ENCODE measurements at regions not wholly inside any gene's neighbourhood (a gene's known extent, or its start where the extent isn't known, plus 50 kb on each side); places are given as distances from the start of the nearest gene placed in this dataset.

- TF ChIP-seq CTCF (IDR thresholded peaks at IDR 0.05), result no peak
- Histone ChIP-seq H3K4me3 (no peak overlapping the region), H3K9me3 (peaks cover 0 to 10% (median 0%) of the 10 kb centered on the region in 11 donors), H3K36me3 (no peaks in the 10 kb centered on the region), H3K4me1 (peaks cover 0 to 3% (median 0%) of the 10 kb centered on the region in 9 donors), H3K27ac (no peak overlapping the region), H3K27me3 (peaks cover 0 to 12% (median 0%) of the 10 kb centered on the region in 7 donors)
- WGBS, 2 donors, result 96 to 100% methylated on average over 1 of the region's 1 CpG
- DNase-seq (no peak), ATAC-seq (no peak)
- intact Hi-C loops (cut with DNase I), result loop anchor here in 1 of 10 donors (10.0 kb wide), 1 partner anchor 57 kb away; no protein-coding TSS in a partner anchor
These were observed 183.3 kb upstream of the PPP1R3A start for GRCh38 chr7:114102131-114102530.

- no peak for ATAC-seq
- Histone ChIP-seq H3K27ac (no peak overlapping the region), H3K9me3 (peaks cover 0 to 10% (median 0%) of the 10 kb centered on the region in 11 donors), H3K27me3 (peaks cover 0 to 16% (median 0%) of the 10 kb centered on the region in 7 donors), H3K36me3 (no peaks in the 10 kb centered on the region), H3K4me3 (no peak overlapping the region), H3K4me1 (peaks cover 0 to 3% (median 0%) of the 10 kb centered on the region in 9 donors)
- DNase-seq, result no peak
- TF ChIP-seq CTCF (IDR thresholded peaks at IDR 0.05), result no peak
- intact Hi-C loops (cut with DNase I), result loop anchor here in 1 of 10 donors (10.0 kb wide), 1 partner anchor 56 kb away; no protein-coding TSS in a partner anchor
These were observed 182.0 kb upstream of the PPP1R3A start for GRCh38 chr7:114100810-114101209.

GRCh38 chr7:114099337-114099736 is 180.5 kb upstream of the PPP1R3A start:
- Histone ChIP-seq H3K27me3 (peaks cover 0 to 8% (median 0%) of the 10 kb centered on the region in 7 donors), H3K4me3 (no peak overlapping the region), H3K27ac (no peak overlapping the region), H3K36me3 (no peaks in the 10 kb centered on the region), H3K9me3 (peaks cover 0 to 10% (median 0%) of the 10 kb centered on the region in 11 donors), H3K4me1 (peaks cover 0 to 3% (median 0%) of the 10 kb centered on the region in 9 donors)
- no peak for TF ChIP-seq CTCF (IDR thresholded peaks at IDR 0.05)
- intact Hi-C loops (cut with DNase I), result no loop called here
- no peak for ATAC-seq
- WGBS, 2 donors, result 84% methylated on average over 3 of the region's 3 CpGs
- DNase-seq, result no peak

- intact Hi-C loops (cut with DNase I), result no loop called here
- Histone ChIP-seq H3K27ac (no peak overlapping the region), H3K27me3 (peaks cover 0 to 31% (median 11%) of the 10 kb centered on the region in 7 donors), H3K9me3 (peaks cover 0 to 10% (median 0%) of the 10 kb centered on the region in 11 donors), H3K4me3 (no peak overlapping the region), H3K4me1 (no peaks in the 10 kb centered on the region), H3K36me3 (no peaks in the 10 kb centered on the region)
- 87 to 92% methylated on average over 4 of the region's 4 CpGs for WGBS, 2 donors
- no peak for TF ChIP-seq CTCF (IDR thresholded peaks at IDR 0.05)
- DNase-seq (no peak), ATAC-seq (no peak)
These were observed 177.1 kb upstream of the PPP1R3A start for GRCh38 chr7:114095885-114096284.

Measured in heart right ventricle (tissue), 16 donors.